Stomach (tissue), 8 donors: ENCODE measurements at regions not wholly inside any gene's neighbourhood (a gene's known extent, or its start where the extent isn't known, plus 50 kb on each side); places are given as distances from the start of the nearest gene placed in this dataset.

ENCODE experiments used
- DNase-seq, 2 donors: peaks; one replicate each; pipeline versions ENCODE4 v3.0.0 to v3.0.0-alpha.2; 2013 to 2019
- H3K27ac ChIP-seq, 5 donors: fragments of 200-600 bp in 4 of 5; sonication (generic) in 4 of 5; one replicate each; pipeline ENCODE4 v1.5.1; 2013 to 2019; ENCODE audit warnings: mild to moderate bottlenecking in 1 of 5, moderate library complexity in 1 of 5
- H3K27me3 ChIP-seq, 3 donors: fragments of 200-600 bp; sonication (generic); one replicate each; pipeline ENCODE4 v1.5.1; 2017 to 2019; ENCODE audit warnings: mixed run types in 1 of 3
- H3K36me3 ChIP-seq, 4 donors: fragments of 200-600 bp; sonication (generic); 1 replicate in 3 of 4; 2 replicates in 1 of 4; pipeline ENCODE4 v1.5.1; 2016 to 2019
- H3K4me1 ChIP-seq, 4 donors: fragments of 200-600 bp; sonication (generic); one replicate each; pipeline ENCODE4 v1.5.1; 2016 to 2019
- H3K4me3 ChIP-seq, 4 donors: fragments of 200-600 bp; sonication (generic) in 3 of 4; one replicate each; pipeline ENCODE4 v1.5.1; 2016 to 2019; ENCODE audit warnings: mild to moderate bottlenecking in 1 of 4
- H3K9me3 ChIP-seq, 4 donors: fragments of 200-600 bp; sonication (generic); one replicate each; pipeline ENCODE4 v1.5.1; 2016 to 2019
- CTCF ChIP-seq, 7 experiments: fragments of 450-650 bp in 4 of 7; fragments of 200-600 bp in 3 of 7; sonication (generic) in 3 of 7; IDR thresholded peaks; one replicate each; pipeline ENCODE4 v1.5.1; 2016 to 2019; ENCODE audit warnings: antibody characterized with exemption in 7 of 7, control low read depth in 2 of 7, mild to moderate bottlenecking in 1 of 7
- EP300 ChIP-seq: sonication (generic); formaldehyde crosslinking; IDR thresholded peaks from one replicate; pipeline ENCODE4 v1.6.1; 2017; ENCODE audit warnings: antibody characterized with exemption
- POLR2A ChIP-seq, 4 donors: fragments of 450-650 bp; IDR thresholded peaks; one replicate each; pipeline ENCODE4 v1.6.1; 2016; ENCODE audit warnings: antibody characterized with exemption in 4 of 4, control low read depth in 2 of 4, mild to moderate bottlenecking in 1 of 4, moderate library complexity in 1 of 4
- POLR2AphosphoS5 ChIP-seq, 3 donors: sonication (generic); formaldehyde crosslinking; IDR thresholded peaks; one replicate each; pipeline ENCODE4 v1.6.1; 2016; ENCODE audit warnings: antibody characterized with exemption in 3 of 3
- WGBS, 5 donors: extraction: QIAGEN DNeasy Blood & Tissue Kit in 3 of 5; methylation state at CpG; one replicate each; pipeline versions ENCODE4 v1.1.5 to v1.1.7; 2013 to 2018; 5-methylcytosine and 5-hydroxymethylcytosine counted together
- intact Hi-C: fragments of 100-400 bp; cut with DNase I; formaldehyde crosslinking; loops from one replicate; pipeline ENCODE4 v1.15.1; 2023; ENCODE audit warnings: low total_unique reads
- donor health status: healthy with polysubstance abuse.
- donor health status: Bipolar disorder and iron deficiency.
- donor health status: healthy.

- no peak overlapping the region for H3K27ac ChIP-seq
- H3K4me3 ChIP-seq, result no peak overlapping the region
- no peak for DNase-seq
- H3K9me3 ChIP-seq, result no peaks in the 10 kb centered on the region
- H3K4me1 ChIP-seq, result peaks cover 18 to 33% (median 25%) of the 10 kb centered on the region in 4 donors
- H3K27me3 ChIP-seq, result peaks cover 5 to 98% (median 53%) of the 10 kb centered on the region in 3 donors
- H3K36me3 ChIP-seq, result no peaks in the 10 kb centered on the region
- intact Hi-C loops, result no loop called here
- WGBS, 5 donors, result 63 to 81% (median 79%) methylated on average over 4 of the region's 4 CpGs
- no peak for TF ChIP-seq CTCF (IDR thresholded peaks at IDR 0.05)
- TF ChIP-seq POLR2A (IDR thresholded peaks at IDR 0.05), result no peak
- no peak for TF ChIP-seq EP300
Observed at GRCh38 chr10:101295261-101295660, 58.7 kb upstream of the BTRC start.

GRCh38 chr10:101297901-101298486 lies 56.0 kb upstream of the BTRC start:
- Histone ChIP-seq H3K9me3 (peaks cover 0 to 2% (median 0%) of the 10 kb centered on the region in 4 donors), H3K4me1 (peaks cover 0 to 11% (median 2%) of the 10 kb centered on the region in 4 donors), H3K27ac (no peak overlapping the region), H3K4me3 (no peak overlapping the region), H3K27me3 (peaks cover 0 to 94% (median 25%) of the 10 kb centered on the region in 3 donors), H3K36me3 (no peaks in the 10 kb centered on the region)
- intact Hi-C loops, result no loop called here
- peak in 6 of 7 experiments; percentile 7 to 89 (median 62) for TF ChIP-seq CTCF (IDR thresholded peaks at IDR 0.05)
- TF ChIP-seq POLR2AphosphoS5 (IDR thresholded peaks at IDR 0.05), result no peak
- 2 to 8% (median 3%) methylated on average over 8 to 9 of the region's 9 CpGs for WGBS, 5 donors
- peak; percentile 72 to 82 for DNase-seq

- no peak overlapping the region for H3K27ac ChIP-seq
- no peak for DNase-seq
- 77 to 92% (median 84%) methylated on average over 6 of the region's 6 CpGs for WGBS, 5 donors
- H3K9me3 ChIP-seq, result peaks cover 0 to 2% (median 0%) of the 10 kb centered on the region in 4 donors
- peaks cover 0 to 94% (median 19%) of the 10 kb centered on the region in 3 donors for H3K27me3 ChIP-seq
- TF ChIP-seq POLR2AphosphoS5 (IDR thresholded peaks at IDR 0.05) (no peak), POLR2A (IDR thresholded peaks at IDR 0.05) (no peak), CTCF (IDR thresholded peaks at IDR 0.05) (no peak), EP300 (no peak)
- no peaks in the 10 kb centered on the region for H3K36me3 ChIP-seq
- intact Hi-C loops, result no loop called here
- H3K4me3 ChIP-seq, result no peak overlapping the region
- peaks cover 0 to 7% (median 0%) of the 10 kb centered on the region in 4 donors for H3K4me1 ChIP-seq
Observed at GRCh38 chr10:101299211-101299610, 54.8 kb upstream of the BTRC start.

- 24 to 45% (median 32%) methylated on average over 2 of the region's 2 CpGs for WGBS, 5 donors
- Histone ChIP-seq H3K36me3 (no peaks in the 10 kb centered on the region), H3K9me3 (peaks cover 0 to 2% (median 0%) of the 10 kb centered on the region in 4 donors), H3K4me3 (no peak overlapping the region), H3K27me3 (peaks cover 0 to 94% (median 12%) of the 10 kb centered on the region in 3 donors), H3K27ac (no peak overlapping the region), H3K4me1 (peaks cover 0 to 7% (median 0%) of the 10 kb centered on the region in 4 donors)
- peak; percentile 52 to 61 for DNase-seq
- intact Hi-C loops, result no loop called here
- TF ChIP-seq POLR2A (IDR thresholded peaks at IDR 0.05) (no peak), CTCF (IDR thresholded peaks at IDR 0.05) (peak in 3 of 7 experiments; percentile 37 to 67 (median 47))
Observed at GRCh38 chr10:101301111-101301731, 52.7 kb upstream of the BTRC start.
